ENCODE measurements at regions not wholly inside any gene's neighbourhood (a gene's known extent, or its start where the extent isn't known, plus 50 kb on each side); places are given as distances from the start of the nearest gene placed in this dataset.

GRCh38 chr15:79653533-79653932 is 221.4 kb downstream of the MINAR1 start:
- DNase-seq, result no peak
- Histone ChIP-seq H3K4me3 (ENCODE audit: low read depth, low read length) (no peak overlapping the region), H3K27ac (no peak overlapping the region), H3K27me3 (ENCODE audit: insufficient read depth, low read depth, severe bottlenecking) (no peaks in the 10 kb centered on the region), H3K9me3 (ENCODE audit: severe bottlenecking) (peaks cover 3% of the 10 kb centered on the region), H3K36me3 (no peaks in the 10 kb centered on the region)
- no peak for TF ChIP-seq CTCF (IDR thresholded peaks at IDR 0.05; ENCODE audit: low read depth, low read length)

- Histone ChIP-seq H3K27ac (no peak overlapping the region), H3K4me3 (ENCODE audit: low read depth, low read length) (no peak overlapping the region), H3K36me3 (no peaks in the 10 kb centered on the region), H3K9me3 (ENCODE audit: severe bottlenecking) (peaks cover 3% of the 10 kb centered on the region), H3K27me3 (ENCODE audit: insufficient read depth, low read depth, severe bottlenecking) (no peaks in the 10 kb centered on the region)
- no peak for DNase-seq
- no peak for TF ChIP-seq CTCF (IDR thresholded peaks at IDR 0.05; ENCODE audit: low read depth, low read length)
These were observed 224.2 kb downstream of the MINAR1 start for GRCh38 chr15:79656151-79657000.

GRCh38 chr15:79657722-79658121 is 225.6 kb downstream of the MINAR1 start:
- Histone ChIP-seq H3K9me3 (ENCODE audit: severe bottlenecking) (no peaks in the 10 kb centered on the region), H3K27ac (no peak overlapping the region), H3K36me3 (no peaks in the 10 kb centered on the region), H3K27me3 (ENCODE audit: insufficient read depth, low read depth, severe bottlenecking) (no peaks in the 10 kb centered on the region), H3K4me3 (ENCODE audit: low read depth, low read length) (no peak overlapping the region)
- no peak for DNase-seq
- TF ChIP-seq CTCF (IDR thresholded peaks at IDR 0.05; ENCODE audit: low read depth, low read length), result no peak

GRCh38 chr15:79659691-79660090 is 227.6 kb downstream of the MINAR1 start:
- H3K27ac ChIP-seq, result no peak overlapping the region
- H3K27me3 ChIP-seq (ENCODE audit: insufficient read depth, low read depth, severe bottlenecking), result no peaks in the 10 kb centered on the region
- no peak for TF ChIP-seq CTCF (IDR thresholded peaks at IDR 0.05; ENCODE audit: low read depth, low read length)
- H3K4me3 ChIP-seq (ENCODE audit: low read depth, low read length), result no peak overlapping the region
- H3K9me3 ChIP-seq (ENCODE audit: severe bottlenecking), result no peaks in the 10 kb centered on the region
- no peaks in the 10 kb centered on the region for H3K36me3 ChIP-seq
- no peak for DNase-seq

GRCh38 chr15:79661411-79661810 is 229.3 kb downstream of the MINAR1 start:
- no peak overlapping the region for H3K27ac ChIP-seq
- no peak overlapping the region for H3K4me3 ChIP-seq (ENCODE audit: low read depth, low read length)
- no peaks in the 10 kb centered on the region for H3K36me3 ChIP-seq
- no peaks in the 10 kb centered on the region for H3K27me3 ChIP-seq (ENCODE audit: insufficient read depth, low read depth, severe bottlenecking)
- TF ChIP-seq CTCF (IDR thresholded peaks at IDR 0.05; ENCODE audit: low read depth, low read length), result no peak
- H3K9me3 ChIP-seq (ENCODE audit: severe bottlenecking), result no peaks in the 10 kb centered on the region
- no peak for DNase-seq

Data from WERI-Rb-1 (cell line).